ENCODE measurements at regions not wholly inside any gene's neighbourhood (a gene's known extent, or its start where the extent isn't known, plus 50 kb on each side); places are given as distances from the start of the nearest gene placed in this dataset.
A peak's percentile ranks its signal among the peaks of the same experiment; 100 is the strongest.
"Not testable (repeated sequence)": the region's sequence is repeated elsewhere in the genome, so short reads cannot be mapped to it uniquely, and the experiment has no call there.

- intact Hi-C loops (cut with micrococcal nuclease), result no loop called here
- Histone ChIP-seq H3K27ac (replicated peaks) (peak overlapping the region; percentile 41), H3K27me3 (ENCODE audit: low read depth) (no peaks in the 10 kb centered on the region), H3K4me1 (no peaks in the 10 kb centered on the region), H3K9me3 (replicated peaks) (peaks cover 59% of the 10 kb centered on the region), H3K4me3 (peak overlapping the region; percentile 47), H3K36me3 (no peaks in the 10 kb centered on the region)
- no peak for TF ChIP-seq CTCF (IDR thresholded peaks at IDR 0.05; ENCODE audit: borderline replicate concordance)
- DNase-seq, result peak; percentile 19
Measured at GRCh38 chr22:12601870-12602779, 2925.9 kb upstream of the OR11H1 start.

GRCh38 chr22:12603399-12603798, 2924.6 kb upstream of the OR11H1 start:
- H3K27ac ChIP-seq (replicated peaks); DNase-seq; H3K36me3 ChIP-seq; intact Hi-C loops (cut with micrococcal nuclease); H3K4me1 ChIP-seq; H3K4me3 ChIP-seq; H3K27me3 ChIP-seq (ENCODE audit: low read depth): not testable (repeated sequence)
- peaks cover 55% of the 10 kb centered on the region for H3K9me3 ChIP-seq (replicated peaks)

GRCh38 chr22:12603833-12604232, 2924.2 kb upstream of the OR11H1 start:
- H3K36me3 ChIP-seq; H3K4me1 ChIP-seq; H3K27ac ChIP-seq (replicated peaks); intact Hi-C loops (cut with micrococcal nuclease); DNase-seq; H3K27me3 ChIP-seq (ENCODE audit: low read depth); H3K4me3 ChIP-seq: not testable (repeated sequence)
- peaks cover 51% of the 10 kb centered on the region for H3K9me3 ChIP-seq (replicated peaks)

GRCh38 chr22:12608454-12608853, 2919.5 kb upstream of the OR11H1 start:
- intact Hi-C loops (cut with micrococcal nuclease); H3K27ac ChIP-seq (replicated peaks); DNase-seq: not testable (repeated sequence)

GRCh38 chr22:12613199-12613598, 2914.8 kb upstream of the OR11H1 start:
- Histone ChIP-seq H3K27ac (replicated peaks) (no peak overlapping the region), H3K27me3 (ENCODE audit: low read depth) (no peaks in the 10 kb centered on the region), H3K36me3 (no peaks in the 10 kb centered on the region), H3K4me3 (no peak overlapping the region), H3K9me3 (replicated peaks) (peaks cover 36% of the 10 kb centered on the region), H3K4me1 (no peaks in the 10 kb centered on the region)
- no peak for DNase-seq
- no peak for TF ChIP-seq CTCF (IDR thresholded peaks at IDR 0.05; ENCODE audit: borderline replicate concordance)
- intact Hi-C loops (cut with micrococcal nuclease), result no loop called here

More at GRCh38 chr22:12608454-12608853, 2919.5 kb upstream of the OR11H1 start:
- H3K4me3 ChIP-seq; H3K27me3 ChIP-seq (ENCODE audit: low read depth); H3K4me1 ChIP-seq; H3K36me3 ChIP-seq: not testable (repeated sequence)
- H3K9me3 ChIP-seq (replicated peaks), result peaks cover 50% of the 10 kb centered on the region

GRCh38 chr22:12613907-12614306, 2914.1 kb upstream of the OR11H1 start:
- H3K36me3 ChIP-seq; H3K27ac ChIP-seq (replicated peaks); intact Hi-C loops (cut with micrococcal nuclease); H3K4me3 ChIP-seq; DNase-seq; H3K27me3 ChIP-seq (ENCODE audit: low read depth); H3K4me1 ChIP-seq: not testable (repeated sequence)
- H3K9me3 ChIP-seq (replicated peaks), result peaks cover 36% of the 10 kb centered on the region

GRCh38 chr22:12626894-12627293, 2901.1 kb upstream of the OR11H1 start:
- H3K4me3 ChIP-seq; H3K4me1 ChIP-seq; intact Hi-C loops (cut with micrococcal nuclease); H3K9me3 ChIP-seq (replicated peaks); H3K27me3 ChIP-seq (ENCODE audit: low read depth); DNase-seq; H3K36me3 ChIP-seq; H3K27ac ChIP-seq (replicated peaks): not testable (repeated sequence)

- H3K36me3 ChIP-seq; H3K4me1 ChIP-seq; H3K4me3 ChIP-seq; H3K27me3 ChIP-seq (ENCODE audit: low read depth); DNase-seq; intact Hi-C loops (cut with micrococcal nuclease); H3K27ac ChIP-seq (replicated peaks): not testable (repeated sequence)
- peaks cover 28% of the 10 kb centered on the region for H3K9me3 ChIP-seq (replicated peaks)
Measured at GRCh38 chr22:12629815-12630214, 2898.2 kb upstream of the OR11H1 start.

- H3K9me3 ChIP-seq (replicated peaks), result peaks cover 40% of the 10 kb centered on the region
- intact Hi-C loops (cut with micrococcal nuclease); H3K27ac ChIP-seq (replicated peaks): not testable (repeated sequence)
Measured at GRCh38 chr22:12630965-12631364, 2897.0 kb upstream of the OR11H1 start.

GRCh38 chr22:12637566-12638166, 2890.3 kb upstream of the OR11H1 start:
- H3K4me1 ChIP-seq; H3K4me3 ChIP-seq; intact Hi-C loops (cut with micrococcal nuclease); H3K27me3 ChIP-seq (ENCODE audit: low read depth); H3K27ac ChIP-seq (replicated peaks); DNase-seq; H3K36me3 ChIP-seq: not testable (repeated sequence)
- peaks cover 70% of the 10 kb centered on the region for H3K9me3 ChIP-seq (replicated peaks)

More at GRCh38 chr22:12630965-12631364, 2897.0 kb upstream of the OR11H1 start:
- DNase-seq; H3K36me3 ChIP-seq; H3K4me1 ChIP-seq; H3K27me3 ChIP-seq (ENCODE audit: low read depth); H3K4me3 ChIP-seq: not testable (repeated sequence)

GRCh38 chr22:12638319-12638718, 2889.7 kb upstream of the OR11H1 start:
- H3K4me3 ChIP-seq; H3K36me3 ChIP-seq; intact Hi-C loops (cut with micrococcal nuclease); H3K4me1 ChIP-seq; H3K27ac ChIP-seq (replicated peaks); H3K27me3 ChIP-seq (ENCODE audit: low read depth); DNase-seq: not testable (repeated sequence)
- H3K9me3 ChIP-seq (replicated peaks), result peaks cover 66% of the 10 kb centered on the region

Measured in left ventricle myocardium inferior (tissue), 1 donor.